Activated T-cell treated with anti-CD3 and anti-CD28 coated beads, Interleukin-2, amount 50 U/mL, for 72 hours (primary cell): ENCODE measurements at regions not wholly inside any gene's neighbourhood (a gene's known extent, or its start where the extent isn't known, plus 50 kb on each side); places are given as distances from the start of the nearest gene placed in this dataset.

Experiments used
- ATAC-seq, 2 donors: fragments of 150-1000 bp; cut with Tn5 transposase; replicated peaks in 1 of 2; 2 replicates each; pipeline ENCODE4 v1.10.0; 2021; ENCODE audit warnings: moderate library complexity in 2 of 2, mild to moderate bottlenecking in 1 of 2
- DNase-seq, 2 donors: peaks; one replicate each; pipeline ENCODE4 v3.0.0; 2021 to 2022; ENCODE audit warnings: mixed read lengths in 1 of 2
- H3K27ac Mint-ChIP-seq: one replicate; pipeline ENCODE4 v1.8.0; 2022; ENCODE audit warnings: mild to moderate bottlenecking, moderate library complexity, mixed read lengths
- H3K27me3 Mint-ChIP-seq: one replicate; pipeline ENCODE4 v1.8.0; 2022; ENCODE audit warnings: low read depth, mixed read lengths
- H3K36me3 Mint-ChIP-seq, 2 donors: one replicate each; pipeline ENCODE4 v1.8.0; 2022; ENCODE audit warnings: mixed read lengths in 2 of 2, mild to moderate bottlenecking in 1 of 2; ENCODE audit not compliant: insufficient read depth in 2 of 2
- H3K4me1 Mint-ChIP-seq: one replicate; pipeline ENCODE4 v1.8.0; 2022; ENCODE audit warnings: low read depth, mixed read lengths
- H3K4me3 Mint-ChIP-seq, 2 donors: one replicate each; pipeline ENCODE4 v1.8.0; 2022; ENCODE audit warnings: mild to moderate bottlenecking in 2 of 2, mixed read lengths in 2 of 2, moderate library complexity in 2 of 2
- H3K9me3 Mint-ChIP-seq, 2 donors: one replicate each; pipeline ENCODE4 v1.8.0; 2022; ENCODE audit warnings: mixed read lengths in 2 of 2

- Mint-ChIP-seq H3K36me3 (no peaks in the 10 kb centered on the region), H3K27ac (no peak overlapping the region), H3K4me1 (no peaks in the 10 kb centered on the region), H3K4me3 (no peak overlapping the region), H3K9me3 (peaks cover 9% of the 10 kb centered on the region in 2 donors), H3K27me3 (no peaks in the 10 kb centered on the region)
- DNase-seq (no peak), ATAC-seq (no peak)
Measured at GRCh38 chr9:26324786-26325443, 567.7 kb downstream of the CAAP1 start.

DNA sequence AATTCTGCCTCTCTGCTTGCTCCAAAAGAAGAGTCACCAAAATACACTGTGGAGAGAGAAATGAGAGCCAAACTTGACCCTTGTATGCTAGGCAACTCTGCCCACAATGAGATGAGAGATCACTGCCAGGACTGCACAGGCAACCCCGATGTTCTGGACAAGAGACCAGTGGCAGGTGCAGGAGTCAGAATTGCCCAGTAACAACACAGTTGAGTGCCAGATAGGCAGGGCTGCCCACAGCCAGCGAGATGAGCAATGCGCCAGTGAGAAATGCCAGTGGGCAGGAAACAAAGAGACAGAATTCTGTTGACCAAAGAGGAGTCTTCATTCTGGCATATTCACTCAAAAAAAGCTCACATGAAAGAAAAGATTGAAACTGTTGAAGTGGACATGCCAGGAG, 570.7 kb downstream of the CAAP1 start:
- no peak overlapping the region for H3K4me3 Mint-ChIP-seq
- no peak for ATAC-seq
- H3K4me1 Mint-ChIP-seq: no peaks in the 10 kb centered on the region
- DNase-seq: no peak
- peaks cover 10 to 11% of the 10 kb centered on the region in 2 donors for H3K9me3 Mint-ChIP-seq
- H3K36me3 Mint-ChIP-seq: no peaks in the 10 kb centered on the region
- H3K27me3 Mint-ChIP-seq: no peaks in the 10 kb centered on the region
- no peak overlapping the region for H3K27ac Mint-ChIP-seq

DNA sequence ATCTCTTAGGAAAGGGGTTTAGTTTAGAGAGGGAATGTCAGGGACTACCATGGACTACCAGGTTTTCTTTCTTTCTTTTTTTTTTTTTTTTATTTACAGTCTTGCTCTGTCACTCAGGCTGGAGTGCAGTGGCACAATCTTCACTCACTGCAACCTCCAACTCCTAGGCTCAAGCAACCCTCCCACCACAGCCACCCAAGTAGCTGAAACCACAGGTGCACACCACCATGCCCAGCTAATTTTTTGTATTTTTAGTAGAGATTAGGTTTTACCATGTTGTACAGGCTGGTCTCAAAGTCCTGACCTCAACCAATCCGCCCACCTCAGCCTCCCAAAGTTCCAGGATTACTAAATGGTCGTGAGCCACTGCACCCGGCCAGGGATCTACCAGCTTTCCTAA, 572.7 kb downstream of the CAAP1 start:
- no peak overlapping the region for H3K4me3 Mint-ChIP-seq

GRCh38 chr9:26313108-26313507, 579.5 kb downstream of the CAAP1 start:
- Mint-ChIP-seq H3K4me3 (no peak overlapping the region), H3K27ac (no peak overlapping the region), H3K36me3 (no peaks in the 10 kb centered on the region), H3K9me3 (peaks cover 2 to 5% of the 10 kb centered on the region in 2 donors), H3K4me1 (no peaks in the 10 kb centered on the region), H3K27me3 (no peaks in the 10 kb centered on the region)
- DNase-seq (no peak), ATAC-seq (no peak)

More for the DNA sequence above, 572.7 kb downstream of the CAAP1 start:
- no peaks in the 10 kb centered on the region for H3K36me3 Mint-ChIP-seq
- peaks cover 10 to 11% of the 10 kb centered on the region in 2 donors for H3K9me3 Mint-ChIP-seq
- no peak for DNase-seq
- no peaks in the 10 kb centered on the region for H3K4me1 Mint-ChIP-seq
- ATAC-seq: no peak
- no peaks in the 10 kb centered on the region for H3K27me3 Mint-ChIP-seq
- H3K27ac Mint-ChIP-seq: no peak overlapping the region

- Mint-ChIP-seq H3K27me3 (no peaks in the 10 kb centered on the region), H3K4me1 (no peaks in the 10 kb centered on the region), H3K4me3 (no peak overlapping the region), H3K9me3 (peaks cover 5 to 8% of the 10 kb centered on the region in 2 donors), H3K27ac (no peak overlapping the region), H3K36me3 (no peaks in the 10 kb centered on the region)
- DNase-seq (no peak), ATAC-seq (no peak)
Measured at GRCh38 chr9:26311463-26311995, 581.1 kb downstream of the CAAP1 start.

GRCh38 chr9:26310294-26310693, 582.3 kb downstream of the CAAP1 start:
- no peaks in the 10 kb centered on the region for H3K36me3 Mint-ChIP-seq
- H3K27me3 Mint-ChIP-seq: no peaks in the 10 kb centered on the region
- no peak overlapping the region for H3K27ac Mint-ChIP-seq
- peaks cover 5 to 8% of the 10 kb centered on the region in 2 donors for H3K9me3 Mint-ChIP-seq
- DNase-seq (no peak), ATAC-seq (no peak)
- no peaks in the 10 kb centered on the region for H3K4me1 Mint-ChIP-seq
- H3K4me3 Mint-ChIP-seq: no peak overlapping the region

DNA sequence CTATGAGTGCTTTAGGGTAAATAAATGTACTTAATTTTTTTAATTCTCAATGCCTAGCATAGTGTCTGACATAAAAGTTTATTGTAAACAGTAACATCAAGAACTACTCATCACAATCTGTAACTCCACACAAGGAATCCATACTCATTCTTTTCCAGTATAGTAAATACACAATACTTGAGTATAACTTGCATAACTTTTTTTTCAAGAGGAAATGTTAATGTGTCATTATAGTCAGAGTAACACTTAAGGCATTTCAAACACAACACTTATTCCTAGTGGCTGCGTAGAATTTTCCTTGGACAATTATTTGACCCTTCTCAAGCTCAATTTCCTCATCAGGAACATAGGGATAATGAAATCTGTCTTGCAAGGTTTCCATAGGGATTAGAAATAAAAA, 584.3 kb downstream of the CAAP1 start:
- no peaks in the 10 kb centered on the region for H3K27me3 Mint-ChIP-seq
- peaks cover 3 to 8% of the 10 kb centered on the region in 2 donors for H3K9me3 Mint-ChIP-seq
- H3K36me3 Mint-ChIP-seq: no peaks in the 10 kb centered on the region
- H3K27ac Mint-ChIP-seq: no peak overlapping the region
- H3K4me3 Mint-ChIP-seq: no peak overlapping the region
- H3K4me1 Mint-ChIP-seq: no peaks in the 10 kb centered on the region
- no peak for ATAC-seq
- no peak for DNase-seq

- Mint-ChIP-seq H3K9me3 (peaks cover 1 to 9% of the 10 kb centered on the region in 2 donors), H3K36me3 (no peaks in the 10 kb centered on the region), H3K27me3 (no peaks in the 10 kb centered on the region), H3K4me1 (no peaks in the 10 kb centered on the region), H3K4me3 (no peak overlapping the region), H3K27ac (no peak overlapping the region)
- no peak for DNase-seq
- no peak for ATAC-seq
Measured at GRCh38 chr9:26301659-26302058, 590.9 kb downstream of the CAAP1 start.

- DNase-seq (no peak), ATAC-seq (no peak)
- Mint-ChIP-seq H3K27me3 (no peaks in the 10 kb centered on the region), H3K27ac (no peak overlapping the region), H3K9me3 (peaks cover 0 to 8% of the 10 kb centered on the region in 2 donors), H3K4me1 (no peaks in the 10 kb centered on the region), H3K36me3 (no peaks in the 10 kb centered on the region), H3K4me3 (no peak overlapping the region)
Measured at GRCh38 chr9:26301046-26301445, 591.6 kb downstream of the CAAP1 start.

GRCh38 chr9:26296910-26297572, 595.6 kb downstream of the CAAP1 start:
- Mint-ChIP-seq H3K4me3 (no peak overlapping the region), H3K36me3 (no peaks in the 10 kb centered on the region), H3K27me3 (no peaks in the 10 kb centered on the region), H3K4me1 (no peaks in the 10 kb centered on the region), H3K9me3 (peaks cover 0 to 8% of the 10 kb centered on the region in 2 donors), H3K27ac (no peak overlapping the region)
- no peak for DNase-seq
- ATAC-seq: no peak

- ATAC-seq: no peak
- Mint-ChIP-seq H3K4me3 (no peak overlapping the region), H3K36me3 (peaks cover 2 to 4% of the 10 kb centered on the region in 2 donors), H3K9me3 (peaks cover 7 to 11% of the 10 kb centered on the region in 2 donors), H3K4me1 (no peaks in the 10 kb centered on the region), H3K27me3 (no peaks in the 10 kb centered on the region), H3K27ac (no peak overlapping the region)
- no peak for DNase-seq
Measured at GRCh38 chr9:26292943-26293342, 599.7 kb downstream of the CAAP1 start.

DNA sequence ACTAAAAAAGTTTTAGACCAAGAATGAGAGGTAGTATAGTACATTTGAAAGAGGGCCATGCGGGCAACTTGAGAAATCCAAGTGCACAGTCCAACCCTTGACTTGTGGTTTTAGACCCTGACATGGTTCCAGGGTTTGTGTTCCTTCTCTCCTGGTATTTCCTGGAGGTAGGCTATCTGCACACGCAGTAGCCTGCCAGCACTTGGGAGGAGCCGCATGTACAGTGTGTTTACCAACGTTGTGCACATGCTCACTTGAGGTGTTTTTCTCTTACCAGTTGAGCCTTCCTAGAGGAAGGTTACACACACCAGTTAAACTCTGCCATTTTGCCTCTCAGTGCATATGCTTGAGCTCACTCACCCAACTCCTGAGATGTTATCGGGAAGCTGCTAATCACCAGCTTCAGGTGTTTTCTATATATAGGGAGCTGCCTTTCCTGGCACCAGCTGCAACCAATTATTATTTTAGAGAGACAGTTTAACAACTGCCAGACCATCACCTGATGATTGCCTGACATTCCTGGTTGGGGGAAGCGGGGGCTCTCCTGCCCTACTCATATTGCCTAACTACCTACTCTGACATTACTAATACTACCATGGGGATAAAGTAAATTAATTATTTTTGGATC, 593.4 kb upstream of the TUSC1 start:
- H3K36me3 Mint-ChIP-seq: no peaks in the 10 kb centered on the region
- DNase-seq (no peak), ATAC-seq (no peak)
- H3K27me3 Mint-ChIP-seq: no peaks in the 10 kb centered on the region
- H3K4me1 Mint-ChIP-seq: no peaks in the 10 kb centered on the region
- no peak overlapping the region for H3K27ac Mint-ChIP-seq
- peaks cover 0 to 2% of the 10 kb centered on the region in 2 donors for H3K9me3 Mint-ChIP-seq
- H3K4me3 Mint-ChIP-seq: no peak overlapping the region

- Mint-ChIP-seq H3K27me3 (no peaks in the 10 kb centered on the region), H3K9me3 (peaks cover 4% of the 10 kb centered on the region in 2 donors), H3K27ac (no peak overlapping the region), H3K4me1 (no peaks in the 10 kb centered on the region), H3K4me3 (no peak overlapping the region), H3K36me3 (no peaks in the 10 kb centered on the region)
- no peak for DNase-seq
- no peak for ATAC-seq
Measured at GRCh38 chr9:26266146-26266793, 588.0 kb upstream of the TUSC1 start.
